ENCODE measurements at regions not wholly inside any gene's neighbourhood (a gene's known extent, or its start where the extent isn't known, plus 50 kb on each side); places are given as distances from the start of the nearest gene placed in this dataset.

GRCh38 chr13:33763021-33763420, 54.9 kb upstream of the RFC3 start:
- DNase-seq, result no peak

- no peak for DNase-seq
These were observed 53.2 kb upstream of the RFC3 start for GRCh38 chr13:33764716-33765115.

GRCh38 chr13:33766329-33767123, 51.4 kb upstream of the RFC3 start:
- DNase-seq, result no peak

- DNase-seq, result no peak
These were observed 50.8 kb upstream of the RFC3 start for GRCh38 chr13:33767140-33767539.
